ENCODE measurements at regions not wholly inside any gene's neighbourhood (a gene's known extent, or its start where the extent isn't known, plus 50 kb on each side); places are given as distances from the start of the nearest gene placed in this dataset.

GRCh38 chr3:144815655-144816054 lies 844.0 kb downstream of the DIPK2A start:
- Mint-ChIP-seq H3K4me1 (peaks cover 7 to 9% of the 10 kb centered on the region in 2 experiments), H3K9me3 (no peaks in the 10 kb centered on the region), H3K4me3 (no peak overlapping the region), H3K27me3 (ENCODE audit: low read depth) (no peaks in the 10 kb centered on the region; the same call in 1 of the 2 replicates), H3K36me3 (ENCODE audit: insufficient read depth in 1 of 3, low read depth in 3 of 3) (no peaks in the 10 kb centered on the region), H3K27ac (no peak overlapping the region)
- Histone ChIP-seq H2BK12ac (ENCODE audit: insufficient read length, low read depth, low read length) (no peak overlapping the region), H3T11ph (ENCODE audit: low read length) (no peak overlapping the region), H3K9me3 (ENCODE audit: control insufficient read depth, low read depth, low read length) (no peaks in the 10 kb centered on the region), H3K27ac (ENCODE audit: insufficient read length, low read depth, low read length) (no peak overlapping the region), H3K4ac (ENCODE audit: low read depth, low read length) (no peak overlapping the region), H3K18ac (ENCODE audit: insufficient read length, low read depth, low read length) (no peak overlapping the region), H2BK120ac (ENCODE audit: low read depth, low read length, poor library complexity, severe bottlenecking) (no peak overlapping the region), H2AFZ (ENCODE audit: low read length) (no peak overlapping the region), H3K27me3 (ENCODE audit: insufficient read depth, low read length) (no peaks in the 10 kb centered on the region), H3K79me2 (ENCODE audit: insufficient read depth, low read length) (no peaks in the 10 kb centered on the region), H2AK5ac (ENCODE audit: insufficient read length, low read length) (no peak overlapping the region), H2BK5ac (ENCODE audit: insufficient read length, low read length) (no peak overlapping the region), H3K14ac (ENCODE audit: insufficient read depth, low read length) (no peak overlapping the region), H3K79me1 (ENCODE audit: insufficient read depth, low read depth, low read length, poor library complexity, severe bottlenecking) (no peaks in the 10 kb centered on the region), H3K23me2 (ENCODE audit: insufficient read length, low read depth, low read length, poor library complexity, severe bottlenecking) (no peaks in the 10 kb centered on the region), H4K8ac (replicated peaks; ENCODE audit: insufficient read length, low read depth, low read length) (no peak overlapping the region), H3K23ac (ENCODE audit: insufficient read length, low read depth, low read length) (no peak overlapping the region), H2BK15ac (ENCODE audit: low read depth, low read length) (no peak overlapping the region), H3K4me2 (ENCODE audit: insufficient read depth, insufficient read length, low read length) (no peak overlapping the region), H4K91ac (ENCODE audit: insufficient read length, low read depth, low read length) (no peak overlapping the region), H3K9ac (ENCODE audit: extremely low read depth, insufficient read length, low read length) (no peak overlapping the region), H2BK20ac (ENCODE audit: low read depth, low read length, poor library complexity, severe bottlenecking) (no peak overlapping the region), H4K5ac (ENCODE audit: insufficient read length, low read depth, low read length) (no peak overlapping the region), H3K56ac (ENCODE audit: insufficient read length, low read depth, low read length) (no peak overlapping the region), H4K20me1 (ENCODE audit: control insufficient read depth, insufficient read depth, insufficient read length) (no peaks in the 10 kb centered on the region), H3K4me1 (ENCODE audit: insufficient read depth, low read length) (no peaks in the 10 kb centered on the region; the same call in 1 of the 2 replicates)
- TF ChIP-seq CTCF (conservative IDR thresholded peaks at IDR 0.05) = no peak
- WGBS (ENCODE audit: extremely low coverage, insufficient read length, low lambda C conversion rate) = no CpG with 5 or more reads among the region's 3 CpGs
- DNase-seq = no peak

Data from H9 (cell line).